ENCODE measurements at regions not wholly inside any gene's neighbourhood (a gene's known extent, or its start where the extent isn't known, plus 50 kb on each side); places are given as distances from the start of the nearest gene placed in this dataset.
A peak's percentile ranks its signal among the peaks of the same experiment; 100 is the strongest.

GRCh38 chr7:67463316-67463715, 466.7 kb downstream of the TYW1 start:
- DNase-seq (no peak), ATAC-seq (no peak)
- no peaks in the 10 kb centered on the region for H3K4me1 ChIP-seq
- no peak for TF ChIP-seq CTCF (IDR thresholded peaks at IDR 0.05)
- intact Hi-C loops (cut with DNase I) = no loop called here
- H3K27ac ChIP-seq = no peak overlapping the region
- no peak overlapping the region for H3K4me3 ChIP-seq
- no peaks in the 10 kb centered on the region for H3K9me3 ChIP-seq
- no peaks in the 10 kb centered on the region for H3K27me3 ChIP-seq
- 90% methylated on average over 1 of the region's 1 CpG for WGBS (ENCODE audit: insufficient coverage, low coverage, low lambda C conversion rate, missing lambda C conversion rate)
- no peaks in the 10 kb centered on the region for H3K36me3 ChIP-seq

GRCh38 chr7:67463983-67464382, 467.4 kb downstream of the TYW1 start:
- WGBS (ENCODE audit: insufficient coverage, low coverage, low lambda C conversion rate, missing lambda C conversion rate) = 64% methylated on average over 1 of the region's 1 CpG
- no peak for ATAC-seq

GRCh38 chr7:67466109-67466508, 469.5 kb downstream of the TYW1 start:
- Histone ChIP-seq H3K4me1 (no peaks in the 10 kb centered on the region), H3K36me3 (no peaks in the 10 kb centered on the region), H3K27me3 (no peaks in the 10 kb centered on the region), H3K27ac (no peak overlapping the region), H3K4me3 (no peak overlapping the region), H3K9me3 (no peaks in the 10 kb centered on the region)
- 10% methylated on average over 1 of the region's 2 CpGs for WGBS (ENCODE audit: insufficient coverage, low coverage, low lambda C conversion rate, missing lambda C conversion rate)
- TF ChIP-seq CTCF (IDR thresholded peaks at IDR 0.05) (no peak), POLR2A (IDR thresholded peaks at IDR 0.05) (no peak)
- no peak for ATAC-seq
- no peak for DNase-seq
- intact Hi-C loops (cut with DNase I) = no loop called here

More at GRCh38 chr7:67463983-67464382, 467.4 kb downstream of the TYW1 start:
- Histone ChIP-seq H3K4me3 (no peak overlapping the region), H3K36me3 (no peaks in the 10 kb centered on the region), H3K9me3 (no peaks in the 10 kb centered on the region), H3K27ac (no peak overlapping the region), H3K4me1 (no peaks in the 10 kb centered on the region), H3K27me3 (no peaks in the 10 kb centered on the region)
- TF ChIP-seq CTCF (IDR thresholded peaks at IDR 0.05) (no peak), POLR2A (IDR thresholded peaks at IDR 0.05) (no peak)
- DNase-seq = no peak
- intact Hi-C loops (cut with DNase I) = no loop called here

GRCh38 chr7:67470256-67470751, 473.7 kb downstream of the TYW1 start:
- TF ChIP-seq CTCF (IDR thresholded peaks at IDR 0.05) = no peak
- TF ChIP-seq POLR2A (IDR thresholded peaks at IDR 0.05) = no peak
- H3K36me3 ChIP-seq = no peaks in the 10 kb centered on the region
- 51% methylated on average over 5 of the region's 6 CpGs for WGBS (ENCODE audit: insufficient coverage, low coverage, low lambda C conversion rate, missing lambda C conversion rate)
- peak in 1 of 4 donors; percentile 37 for ATAC-seq
- H3K27ac ChIP-seq = no peak overlapping the region
- intact Hi-C loops (cut with DNase I) = no loop called here
- no peaks in the 10 kb centered on the region for H3K27me3 ChIP-seq
- no peaks in the 10 kb centered on the region for H3K9me3 ChIP-seq
- H3K4me3 ChIP-seq = no peak overlapping the region
- no peak for DNase-seq
- H3K4me1 ChIP-seq = no peaks in the 10 kb centered on the region

- ATAC-seq (no peak), DNase-seq (no peak)
- Histone ChIP-seq H3K4me3 (no peak overlapping the region), H3K9me3 (no peaks in the 10 kb centered on the region), H3K4me1 (no peaks in the 10 kb centered on the region), H3K27me3 (no peaks in the 10 kb centered on the region), H3K27ac (no peak overlapping the region), H3K36me3 (no peaks in the 10 kb centered on the region)
- intact Hi-C loops (cut with DNase I) = no loop called here
- 83% methylated on average over 1 of the region's 1 CpG for WGBS (ENCODE audit: insufficient coverage, low coverage, low lambda C conversion rate, missing lambda C conversion rate)
- no peak for TF ChIP-seq CTCF (IDR thresholded peaks at IDR 0.05)
- no peak for TF ChIP-seq POLR2A (IDR thresholded peaks at IDR 0.05)
Measured at GRCh38 chr7:67475293-67475692, 478.7 kb downstream of the TYW1 start.
